Neural cell (in vitro differentiated cells): ENCODE measurements at regions not wholly inside any gene's neighbourhood (a gene's known extent, or its start where the extent isn't known, plus 50 kb on each side); places are given as distances from the start of the nearest gene placed in this dataset.

Experiments
- H2AFZ ChIP-seq: fragments of 200-600, 300-800 bp; sonication (generic), shearing (Covaris generic); 2 replicates; pipeline ENCODE4 v1.6.0; 2014; ENCODE audit warnings: low read depth, mild to moderate bottlenecking, antibody characterized with exemption, low read length, moderate library complexity
- H3F3A ChIP-seq: fragments of 200-600 bp; shearing (Covaris generic); 2 replicates; pipeline ENCODE4 v1.6.1; 2016; ENCODE audit warnings: mild to moderate bottlenecking, moderate library complexity, mixed read lengths, antibody characterized with exemption, low read length; ENCODE audit not compliant: insufficient read depth, poor library complexity, severe bottlenecking
- H3K27ac ChIP-seq: fragments of 200-600, 300-800 bp; sonication (generic), shearing (Covaris generic); 2 replicates; pipeline ENCODE4 v1.5.1; 2014; ENCODE audit warnings: mild to moderate bottlenecking, low read length, moderate library complexity
- H3K27me3 ChIP-seq: fragments of 300-800, 200-600 bp; sonication (generic), shearing (Covaris generic); 2 replicates; pipeline ENCODE4 v1.6.0; 2014; ENCODE audit warnings: mild to moderate bottlenecking, low read depth, low read length, moderate library complexity; ENCODE audit not compliant: insufficient read depth
- H3K36me3 ChIP-seq: fragments of 300-800, 200-600 bp; sonication (generic), shearing (Covaris generic); 2 replicates; pipeline ENCODE4 v1.5.1; 2014; ENCODE audit warnings: mild to moderate bottlenecking, antibody characterized with exemption, low read length, moderate library complexity; ENCODE audit not compliant: insufficient read depth
- H3K4me2 ChIP-seq: fragments of 300-800, 200-600 bp; sonication (generic), shearing (Covaris generic); 2 replicates; pipeline ENCODE4 v1.6.0; 2014; ENCODE audit warnings: mild to moderate bottlenecking, low read length
- H3K4me3 ChIP-seq: fragments of 300-800, 200-600 bp; sonication (generic), shearing (Covaris generic); 2 replicates; pipeline ENCODE4 v1.5.1; 2014; ENCODE audit warnings: mild to moderate bottlenecking, low read length, moderate library complexity
- H3K79me2 ChIP-seq: fragments of 200-600 bp; shearing (Covaris generic); replicated peaks from 2 replicates; pipeline ENCODE4 v1.6.0; 2014; ENCODE audit warnings: mild to moderate bottlenecking, low read length, moderate library complexity; ENCODE audit not compliant: insufficient read depth
- H3K9ac ChIP-seq: fragments of 300-800, 200-600 bp; sonication (generic), shearing (Covaris generic); 2 replicates; pipeline ENCODE4 v1.6.1; 2016; ENCODE audit warnings: mild to moderate bottlenecking, low read length, mixed read lengths
- H3K9me2 ChIP-seq: fragments of 200-600 bp; shearing (Covaris generic); 2 replicates; pipeline ENCODE4 v1.6.1; 2016; ENCODE audit warnings: mild to moderate bottlenecking, low read length, mixed read lengths; ENCODE audit not compliant: insufficient read depth
- H3K9me3 ChIP-seq: fragments of 200-600, 300-800 bp; sonication (generic), shearing (Covaris generic); 2 replicates; pipeline ENCODE4 v1.6.1; 2016; ENCODE audit warnings: mild to moderate bottlenecking, mixed run types, low read length, moderate library complexity, mixed read lengths
- H4K20me1 ChIP-seq: fragments of 200-600 bp; shearing (Covaris generic); 2 replicates; pipeline ENCODE4 v1.6.1; 2016; ENCODE audit warnings: mild to moderate bottlenecking, mixed run types; ENCODE audit not compliant: insufficient read depth
- EP300 ChIP-seq: fragments of 450-650 bp; conservative IDR thresholded peaks from 2 replicates; pipeline ENCODE4 v1.6.1; 2014; ENCODE audit warnings: antibody characterized with exemption, mild to moderate bottlenecking, moderate library complexity; ENCODE audit not compliant: poor library complexity, severe bottlenecking
- EZH2 ChIP-seq: fragments of 200-600, 300-800 bp; shearing (Covaris generic), sonication (generic); IDR thresholded peaks from 2 replicates; pipeline ENCODE4 v1.6.1; 2014; ENCODE audit warnings: antibody characterized with exemption, low read length, borderline replicate concordance, mild to moderate bottlenecking; ENCODE audit not compliant: insufficient read depth, poor library complexity, severe bottlenecking
- MXI1 ChIP-seq: fragments of 450-650 bp; conservative IDR thresholded peaks from 2 replicates; pipeline ENCODE4 v1.6.1; 2014; ENCODE audit warnings: antibody characterized with exemption, mild to moderate bottlenecking; ENCODE audit not compliant: poor library complexity, severe bottlenecking
- POLR2AphosphoS5 ChIP-seq: IDR thresholded peaks from 2 replicates; pipeline ENCODE4 v1.6.1; 2012
- RAD21 ChIP-seq: fragments of 450-650 bp; conservative IDR thresholded peaks from 2 replicates; pipeline ENCODE4 v1.6.1; 2014; ENCODE audit warnings: antibody characterized with exemption, mild to moderate bottlenecking, moderate library complexity
- SMC3 ChIP-seq: fragments of 450-650 bp; conservative IDR thresholded peaks from 2 replicates; pipeline ENCODE4 v1.6.1; 2014; ENCODE audit warnings: antibody characterized with exemption, mild to moderate bottlenecking, moderate library complexity; ENCODE audit not compliant: poor library complexity
- TAF1 ChIP-seq: IDR thresholded peaks from 2 replicates; pipeline ENCODE4 v1.6.1; 2012; ENCODE audit warnings: low read depth
- TF ChIP-seq, protein P1 (sequence below): fragments of 450-650 bp; IDR thresholded peaks from 2 replicates; pipeline ENCODE4 v1.5.1; 2014; ENCODE audit warnings: antibody characterized with exemption, mild to moderate bottlenecking, moderate library complexity; ENCODE audit not compliant: poor library complexity, severe bottlenecking
- TF ChIP-seq, protein P2 (sequence below): IDR thresholded peaks from 2 replicates; pipeline ENCODE4 v1.6.1; 2012; ENCODE audit warnings: borderline replicate concordance

DNA sequence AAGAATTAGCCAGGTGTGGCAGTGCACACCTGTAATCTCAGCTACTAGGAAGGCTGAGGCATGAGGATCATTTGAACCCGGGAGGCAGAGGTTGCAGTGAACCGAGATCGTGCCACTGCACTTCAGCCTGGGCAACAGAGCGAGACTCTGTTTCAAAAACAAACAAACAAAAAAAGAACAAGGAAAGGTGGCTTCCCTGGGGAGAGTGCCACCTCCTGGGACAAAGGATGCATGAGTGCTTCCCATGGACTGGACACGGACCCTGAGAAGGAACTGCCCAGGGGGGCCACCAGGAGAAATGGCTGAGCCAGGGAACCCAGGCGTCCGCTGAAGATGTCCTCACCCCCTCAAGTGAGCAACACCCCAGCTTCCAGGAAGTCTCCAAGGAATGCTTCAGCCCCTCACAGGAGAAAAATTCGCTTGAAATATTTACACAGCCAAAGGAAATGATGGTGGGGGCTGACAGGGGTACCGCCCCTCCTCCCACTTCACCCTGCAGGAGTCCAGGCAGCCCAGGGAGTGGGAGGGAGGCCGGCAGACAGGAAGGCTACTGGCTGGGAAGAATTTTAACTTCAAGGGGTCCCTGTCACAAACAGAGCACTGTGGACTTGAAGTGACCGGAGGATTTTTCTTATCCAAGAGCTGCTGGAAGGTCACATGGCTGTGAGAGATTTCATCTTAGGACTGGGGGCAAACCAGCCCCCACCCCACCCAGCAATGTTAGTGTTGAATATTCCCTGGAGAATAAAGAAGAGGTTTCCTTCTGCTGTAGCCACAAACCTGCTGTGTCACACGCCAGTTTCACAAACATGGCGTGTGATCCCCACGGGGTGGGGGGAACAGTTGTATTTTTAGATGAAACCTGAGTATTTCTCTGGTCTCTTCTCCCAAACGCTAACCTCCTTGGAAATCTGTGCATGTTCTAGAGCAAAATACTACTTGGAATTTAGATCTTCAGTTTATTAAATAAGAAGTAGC lies 90.8 kb upstream of the SLC25A33 start:
- Histone ChIP-seq H3K4me3 (no peak overlapping the region), H3K36me3 (no peaks in the 10 kb centered on the region), H4K20me1 (no peaks in the 10 kb centered on the region), H3K27me3 (no peaks in the 10 kb centered on the region), H3K79me2 (no peaks in the 10 kb centered on the region), H3K4me2 (no peak overlapping the region), H3K27ac (no peak overlapping the region), H3K9ac (no peak overlapping the region), H3F3A (no peaks in the 10 kb centered on the region), H3K9me2 (no peaks in the 10 kb centered on the region), H2AFZ (no peak overlapping the region), H3K9me3 (no peaks in the 10 kb centered on the region)
- no peak for TF ChIP-seq SMC3
- TF ChIP-seq, protein P1, sequence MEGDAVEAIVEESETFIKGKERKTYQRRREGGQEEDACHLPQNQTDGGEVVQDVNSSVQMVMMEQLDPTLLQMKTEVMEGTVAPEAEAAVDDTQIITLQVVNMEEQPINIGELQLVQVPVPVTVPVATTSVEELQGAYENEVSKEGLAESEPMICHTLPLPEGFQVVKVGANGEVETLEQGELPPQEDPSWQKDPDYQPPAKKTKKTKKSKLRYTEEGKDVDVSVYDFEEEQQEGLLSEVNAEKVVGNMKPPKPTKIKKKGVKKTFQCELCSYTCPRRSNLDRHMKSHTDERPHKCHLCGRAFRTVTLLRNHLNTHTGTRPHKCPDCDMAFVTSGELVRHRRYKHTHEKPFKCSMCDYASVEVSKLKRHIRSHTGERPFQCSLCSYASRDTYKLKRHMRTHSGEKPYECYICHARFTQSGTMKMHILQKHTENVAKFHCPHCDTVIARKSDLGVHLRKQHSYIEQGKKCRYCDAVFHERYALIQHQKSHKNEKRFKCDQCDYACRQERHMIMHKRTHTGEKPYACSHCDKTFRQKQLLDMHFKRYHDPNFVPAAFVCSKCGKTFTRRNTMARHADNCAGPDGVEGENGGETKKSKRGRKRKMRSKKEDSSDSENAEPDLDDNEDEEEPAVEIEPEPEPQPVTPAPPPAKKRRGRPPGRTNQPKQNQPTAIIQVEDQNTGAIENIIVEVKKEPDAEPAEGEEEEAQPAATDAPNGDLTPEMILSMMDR = no peak
- no peak for TF ChIP-seq MXI1
- TF ChIP-seq, protein P2, sequence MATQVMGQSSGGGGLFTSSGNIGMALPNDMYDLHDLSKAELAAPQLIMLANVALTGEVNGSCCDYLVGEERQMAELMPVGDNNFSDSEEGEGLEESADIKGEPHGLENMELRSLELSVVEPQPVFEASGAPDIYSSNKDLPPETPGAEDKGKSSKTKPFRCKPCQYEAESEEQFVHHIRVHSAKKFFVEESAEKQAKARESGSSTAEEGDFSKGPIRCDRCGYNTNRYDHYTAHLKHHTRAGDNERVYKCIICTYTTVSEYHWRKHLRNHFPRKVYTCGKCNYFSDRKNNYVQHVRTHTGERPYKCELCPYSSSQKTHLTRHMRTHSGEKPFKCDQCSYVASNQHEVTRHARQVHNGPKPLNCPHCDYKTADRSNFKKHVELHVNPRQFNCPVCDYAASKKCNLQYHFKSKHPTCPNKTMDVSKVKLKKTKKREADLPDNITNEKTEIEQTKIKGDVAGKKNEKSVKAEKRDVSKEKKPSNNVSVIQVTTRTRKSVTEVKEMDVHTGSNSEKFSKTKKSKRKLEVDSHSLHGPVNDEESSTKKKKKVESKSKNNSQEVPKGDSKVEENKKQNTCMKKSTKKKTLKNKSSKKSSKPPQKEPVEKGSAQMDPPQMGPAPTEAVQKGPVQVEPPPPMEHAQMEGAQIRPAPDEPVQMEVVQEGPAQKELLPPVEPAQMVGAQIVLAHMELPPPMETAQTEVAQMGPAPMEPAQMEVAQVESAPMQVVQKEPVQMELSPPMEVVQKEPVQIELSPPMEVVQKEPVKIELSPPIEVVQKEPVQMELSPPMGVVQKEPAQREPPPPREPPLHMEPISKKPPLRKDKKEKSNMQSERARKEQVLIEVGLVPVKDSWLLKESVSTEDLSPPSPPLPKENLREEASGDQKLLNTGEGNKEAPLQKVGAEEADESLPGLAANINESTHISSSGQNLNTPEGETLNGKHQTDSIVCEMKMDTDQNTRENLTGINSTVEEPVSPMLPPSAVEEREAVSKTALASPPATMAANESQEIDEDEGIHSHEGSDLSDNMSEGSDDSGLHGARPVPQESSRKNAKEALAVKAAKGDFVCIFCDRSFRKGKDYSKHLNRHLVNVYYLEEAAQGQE = no peak
- no peak for TF ChIP-seq EZH2
- TF ChIP-seq POLR2AphosphoS5 = no peak
- no peak for TF ChIP-seq RAD21
- TF ChIP-seq EP300 = no peak
- TF ChIP-seq TAF1 = no peak

DNA sequence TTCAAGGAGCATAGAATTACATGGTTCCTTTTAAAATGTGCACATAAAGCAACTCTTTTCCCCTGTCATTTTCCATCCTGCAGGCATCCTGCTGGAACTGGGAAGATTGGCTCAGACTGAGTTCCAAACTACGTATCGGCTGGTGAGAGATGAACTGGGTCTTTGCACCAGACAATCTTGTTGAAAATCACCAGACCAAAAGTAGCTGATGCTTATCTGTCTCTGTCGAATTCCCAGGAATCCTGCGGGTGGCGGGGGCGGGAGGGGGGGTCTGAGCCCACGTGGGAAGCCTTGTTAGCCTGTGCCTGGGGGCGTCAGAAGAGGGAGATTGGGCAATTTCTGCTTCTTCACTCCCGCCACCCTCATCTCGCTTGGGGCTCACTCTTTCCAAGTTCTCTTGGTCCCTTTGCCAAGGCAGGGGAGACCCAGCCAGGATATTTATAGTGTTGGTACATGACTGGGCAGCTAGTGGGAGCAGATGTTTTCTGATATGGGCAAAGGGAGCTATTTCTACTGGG lies 90.1 kb upstream of the SLC25A33 start:
- H3K36me3 ChIP-seq = no peaks in the 10 kb centered on the region
- no peaks in the 10 kb centered on the region for H3F3A ChIP-seq
- no peak overlapping the region for H3K4me3 ChIP-seq
- no peak overlapping the region for H3K9ac ChIP-seq
- no peaks in the 10 kb centered on the region for H3K79me2 ChIP-seq
- H2AFZ ChIP-seq = no peak overlapping the region
- H3K27ac ChIP-seq = no peak overlapping the region
- H3K27me3 ChIP-seq = no peaks in the 10 kb centered on the region
- no peak for TF ChIP-seq EP300
- TF ChIP-seq RAD21 = no peak
- TF ChIP-seq, protein P1 = no peak
- TF ChIP-seq EZH2 = no peak
- no peak for TF ChIP-seq MXI1
- TF ChIP-seq, protein P2 = no peak
- no peaks in the 10 kb centered on the region for H4K20me1 ChIP-seq
- H3K9me2 ChIP-seq = no peaks in the 10 kb centered on the region
- H3K9me3 ChIP-seq = no peaks in the 10 kb centered on the region
- H3K4me2 ChIP-seq = no peak overlapping the region
